Small intestine (tissue), 7 donors: ENCODE measurements at regions not wholly inside any gene's neighbourhood (a gene's known extent, or its start where the extent isn't known, plus 50 kb on each side); places are given as distances from the start of the nearest gene placed in this dataset.

Experiments
- DNase-seq, 2 donors: peaks; one replicate each; pipeline versions ENCODE4 v3.0.0 to v3.0.0-alpha.2; 2013
- FAIRE-seq: peaks from 2 replicates; lab custom pipeline; 2012; peaks lifted over from hg19 to GRCh38; lab: Jason Lieb, UNC
- H3K27ac ChIP-seq, 3 donors: one replicate each; pipeline ENCODE4 v1.5.1; 2013; ENCODE audit warnings: low read length in 2 of 3, mild to moderate bottlenecking in 2 of 3, control low read depth in 1 of 3, inconsistent platforms in 1 of 3, low read depth in 1 of 3, moderate library complexity in 1 of 3
- H3K27me3 ChIP-seq, 3 donors: one replicate each; pipeline ENCODE4 v1.6.1; 2013; ENCODE audit warnings: low read length in 3 of 3, inconsistent platforms in 1 of 3; ENCODE audit not compliant: control insufficient read depth in 3 of 3, insufficient read depth in 3 of 3
- H3K36me3 ChIP-seq, 3 donors: one replicate each; pipeline ENCODE4 v1.6.1; 2013; ENCODE audit warnings: low read length in 3 of 3, inconsistent platforms in 1 of 3, low read depth in 1 of 3, mild to moderate bottlenecking in 1 of 3, moderate library complexity in 1 of 3; ENCODE audit not compliant: control insufficient read depth in 3 of 3, insufficient read depth in 2 of 3
- H3K4me1 ChIP-seq, 3 donors: one replicate each; pipeline ENCODE4 v1.6.1; 2013; ENCODE audit warnings: low read length in 2 of 3, inconsistent platforms in 1 of 3, low read depth in 1 of 3, mild to moderate bottlenecking in 1 of 3, moderate library complexity in 1 of 3; ENCODE audit not compliant: control insufficient read depth in 3 of 3, insufficient read depth in 2 of 3
- H3K4me3 ChIP-seq, 3 donors: one replicate each; pipeline ENCODE4 v1.5.1; 2013; ENCODE audit warnings: low read length in 3 of 3, control low read depth in 1 of 3, inconsistent platforms in 1 of 3, low read depth in 1 of 3, mild to moderate bottlenecking in 1 of 3, moderate library complexity in 1 of 3
- H3K9me3 ChIP-seq, 2 donors: one replicate each; pipeline ENCODE4 v1.6.1; 2013; ENCODE audit warnings: low read depth in 1 of 2, low read length in 1 of 2; ENCODE audit not compliant: control insufficient read depth in 2 of 2, insufficient read depth in 1 of 2
- WGBS, 3 donors: extraction: QIAGEN DNeasy Blood & Tissue Kit; methylation state at CpG; one replicate each; pipeline ENCODE4 v1.1.7; 2013; 5-methylcytosine and 5-hydroxymethylcytosine counted together
- donor health status: healthy with polysubstance abuse.
- donor health status: control.
- donor health status: control.
- donor health status: Bipolar disorder and iron deficiency.
- donor health status: healthy.

DNA sequence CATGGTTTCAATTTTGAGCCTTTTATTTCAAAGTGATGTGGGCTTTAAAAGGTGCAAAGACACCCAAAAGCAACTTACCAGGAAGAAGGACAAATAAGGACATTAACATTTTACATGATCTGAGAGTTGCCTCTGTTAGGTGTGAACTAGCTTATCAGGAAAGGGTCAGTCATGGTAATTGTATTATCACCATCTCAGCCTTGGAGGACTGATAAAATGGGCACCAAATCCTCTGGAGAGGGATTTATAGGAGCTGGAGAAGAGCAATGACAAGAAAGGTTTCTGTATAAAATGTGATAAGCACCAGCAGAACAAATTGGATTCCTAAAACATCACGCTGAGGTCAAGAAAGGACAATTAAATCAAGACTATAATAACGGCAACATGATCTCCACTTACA is 217.7 kb upstream of the PRICKLE1 start:
- 80 to 86% (median 83%) methylated on average over 2 of the region's 2 CpGs for WGBS, 3 donors
- H3K36me3 ChIP-seq: no peaks in the 10 kb centered on the region
- DNase-seq: no peak
- H3K27ac ChIP-seq: no peak overlapping the region
- H3K9me3 ChIP-seq: no peaks in the 10 kb centered on the region
- H3K4me1 ChIP-seq: no peaks in the 10 kb centered on the region
- no peak for FAIRE-seq
- H3K4me3 ChIP-seq: no peak overlapping the region
- no peaks in the 10 kb centered on the region for H3K27me3 ChIP-seq

DNA sequence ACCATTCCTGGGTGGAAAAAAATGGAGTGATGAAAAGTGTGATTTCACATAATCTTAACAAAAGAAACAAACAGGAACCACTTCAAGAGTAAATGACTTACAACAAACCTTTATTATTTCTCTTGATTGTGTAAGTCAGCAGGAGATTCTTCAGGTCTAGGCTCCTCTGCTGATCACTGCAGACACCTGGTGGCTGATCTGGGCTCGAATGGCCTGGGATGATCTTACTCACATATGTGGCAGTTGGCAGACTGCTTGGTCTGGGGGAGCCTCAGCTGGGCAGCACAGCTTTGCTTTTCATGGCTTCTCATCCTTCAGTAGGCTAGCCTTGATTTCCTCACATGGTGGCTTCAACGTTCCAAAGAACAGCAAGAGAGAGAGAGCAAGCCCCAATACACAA is 215.4 kb upstream of the PRICKLE1 start:
- Histone ChIP-seq H3K4me3 (no peak overlapping the region), H3K27me3 (no peaks in the 10 kb centered on the region), H3K4me1 (no peaks in the 10 kb centered on the region), H3K36me3 (no peaks in the 10 kb centered on the region), H3K27ac (no peak overlapping the region), H3K9me3 (no peaks in the 10 kb centered on the region)
- FAIRE-seq (no peak), DNase-seq (no peak)
- WGBS, 3 donors: 48 to 68% (median 65%) methylated on average over 2 of the region's 2 CpGs

DNA sequence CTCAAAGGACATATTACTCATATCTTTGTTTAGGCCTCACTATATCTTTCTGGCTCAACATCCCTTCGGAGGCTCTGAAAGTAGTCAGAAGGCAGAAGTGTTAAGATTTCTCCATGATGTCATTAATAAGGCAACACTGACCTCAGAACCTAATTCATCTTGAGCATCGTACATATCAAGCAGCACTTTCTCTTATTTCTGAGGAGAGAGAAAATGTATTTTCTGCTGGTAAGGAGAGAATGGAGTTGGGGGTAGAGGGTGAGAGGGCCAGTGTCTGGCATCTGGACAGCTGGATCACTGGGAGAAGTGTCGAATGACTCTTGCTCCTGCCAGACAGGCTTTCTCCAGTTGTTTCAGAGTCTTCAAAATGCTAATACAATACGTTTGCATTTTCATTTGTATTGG is 213.2 kb upstream of the PRICKLE1 start:
- no peaks in the 10 kb centered on the region for H3K9me3 ChIP-seq
- no peaks in the 10 kb centered on the region for H3K27me3 ChIP-seq
- H3K27ac ChIP-seq: no peak overlapping the region
- DNase-seq (no peak), FAIRE-seq (no peak)
- WGBS, 3 donors: 59 to 62% (median 62%) methylated on average over 4 of the region's 4 CpGs
- no peak overlapping the region for H3K4me3 ChIP-seq
- no peaks in the 10 kb centered on the region for H3K36me3 ChIP-seq
- no peaks in the 10 kb centered on the region for H3K4me1 ChIP-seq

DNA sequence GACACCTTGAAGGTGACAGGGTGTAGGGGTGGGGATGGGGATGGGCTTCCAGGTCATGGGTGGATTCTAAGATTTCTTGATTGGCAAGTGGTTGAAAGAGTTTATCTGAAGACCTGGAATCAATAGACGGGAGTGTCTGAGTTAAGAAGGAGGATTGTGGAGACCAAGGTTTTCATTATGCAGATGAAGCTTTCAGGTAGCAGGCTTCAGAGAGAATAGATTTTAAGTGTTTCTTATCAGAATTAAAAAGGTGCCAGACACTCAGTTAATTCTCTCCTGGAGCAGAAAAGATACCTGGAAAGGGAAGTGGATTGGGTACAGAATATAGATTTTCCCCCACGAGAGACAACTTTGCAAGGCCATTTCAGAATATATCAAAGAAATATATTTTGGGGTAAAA is 211.7 kb upstream of the PRICKLE1 start:
- H3K9me3 ChIP-seq: no peaks in the 10 kb centered on the region
- H3K27me3 ChIP-seq: no peaks in the 10 kb centered on the region
- DNase-seq: no peak
- H3K27ac ChIP-seq: no peak overlapping the region
- 49 to 77% (median 69%) methylated on average over 2 of the region's 2 CpGs for WGBS, 3 donors
- no peak overlapping the region for H3K4me3 ChIP-seq
- H3K36me3 ChIP-seq: no peaks in the 10 kb centered on the region
- no peak for FAIRE-seq
- no peaks in the 10 kb centered on the region for H3K4me1 ChIP-seq

DNA sequence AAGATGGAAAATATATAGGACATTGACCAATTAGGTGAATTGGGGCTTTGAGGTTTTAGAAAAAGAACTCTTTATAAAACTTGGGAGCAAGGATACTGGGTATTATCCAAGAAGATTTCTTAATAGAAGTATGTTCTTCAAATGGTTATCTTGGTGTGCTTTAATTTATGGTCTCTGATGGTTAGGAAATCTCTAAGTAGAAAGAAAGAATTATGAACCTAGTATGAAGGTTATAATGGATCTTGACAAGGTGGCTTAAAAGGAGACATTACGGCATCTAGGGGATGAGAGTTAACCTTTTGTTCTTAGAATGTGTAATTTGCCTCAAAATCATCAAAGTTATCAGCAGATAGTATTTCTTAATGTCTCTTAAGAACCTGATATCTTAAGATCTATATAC is 210.4 kb upstream of the PRICKLE1 start:
- Histone ChIP-seq H3K27me3 (no peaks in the 10 kb centered on the region), H3K9me3 (no peaks in the 10 kb centered on the region), H3K4me3 (no peak overlapping the region), H3K27ac (no peak overlapping the region), H3K36me3 (no peaks in the 10 kb centered on the region), H3K4me1 (no peaks in the 10 kb centered on the region)
- 73 to 87% (median 74%) methylated on average over 1 of the region's 1 CpG for WGBS, 3 donors
- FAIRE-seq (no peak), DNase-seq (no peak)

DNA sequence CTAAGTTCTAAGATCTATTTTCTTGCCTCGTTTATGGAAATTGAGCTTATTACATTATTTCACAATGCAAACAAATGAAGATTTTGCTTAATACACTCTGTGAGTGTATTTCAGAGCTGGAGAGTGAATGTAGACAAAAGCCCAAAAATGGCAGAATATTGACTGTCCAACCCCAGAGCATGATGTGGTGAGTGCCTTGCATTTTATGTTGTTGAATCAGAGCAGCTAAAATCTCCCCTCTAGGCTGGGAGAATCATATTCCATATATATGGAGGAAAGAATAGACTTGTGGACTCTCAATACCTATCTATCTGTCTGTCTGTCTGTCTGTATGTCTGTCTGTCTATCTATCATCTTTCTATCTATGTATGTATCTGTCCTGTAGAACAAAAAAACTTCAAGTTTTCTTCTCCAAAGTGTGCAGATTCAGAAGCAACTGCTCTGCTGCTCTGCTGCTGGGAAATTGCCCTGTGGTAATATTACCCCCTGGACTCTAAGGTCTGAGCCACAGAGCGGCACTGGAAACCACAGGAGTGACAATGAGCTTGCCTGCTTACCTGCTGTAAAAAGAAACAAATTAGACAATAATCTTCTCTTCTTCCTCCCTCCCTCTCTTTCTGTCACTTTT is 209.4 kb upstream of the PRICKLE1 start:
- FAIRE-seq: no peak
- WGBS, 3 donors: 75 to 81% (median 76%) methylated on average over 2 of the region's 2 CpGs
- DNase-seq: no peak
- H3K4me3 ChIP-seq: no peak overlapping the region
- no peaks in the 10 kb centered on the region for H3K9me3 ChIP-seq
- no peaks in the 10 kb centered on the region for H3K36me3 ChIP-seq
- H3K27ac ChIP-seq: no peak overlapping the region
- no peaks in the 10 kb centered on the region for H3K27me3 ChIP-seq
- H3K4me1 ChIP-seq: no peaks in the 10 kb centered on the region

DNA sequence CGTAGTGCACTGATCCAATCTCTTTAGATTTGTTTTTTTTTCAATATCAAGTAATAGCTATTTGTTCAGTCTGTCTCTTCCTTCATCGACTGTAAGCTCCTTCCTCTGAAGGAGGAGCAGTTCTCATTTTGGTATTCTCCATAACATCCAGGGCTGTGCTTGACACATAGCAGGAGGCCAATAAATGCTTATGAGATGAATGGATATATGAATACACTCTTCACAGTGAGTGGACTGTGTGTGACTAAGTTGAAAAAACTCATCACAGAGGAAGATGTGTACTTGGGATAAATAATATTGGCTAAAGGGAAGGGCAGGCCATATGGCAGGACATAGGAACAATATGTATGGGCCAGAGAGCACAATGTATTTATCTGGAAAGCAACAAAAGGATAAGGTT is 205.3 kb upstream of the PRICKLE1 start:
- 70 to 86% (median 80%) methylated on average over 2 of the region's 2 CpGs for WGBS, 3 donors
- no peak overlapping the region for H3K4me3 ChIP-seq
- no peak for FAIRE-seq

DNA sequence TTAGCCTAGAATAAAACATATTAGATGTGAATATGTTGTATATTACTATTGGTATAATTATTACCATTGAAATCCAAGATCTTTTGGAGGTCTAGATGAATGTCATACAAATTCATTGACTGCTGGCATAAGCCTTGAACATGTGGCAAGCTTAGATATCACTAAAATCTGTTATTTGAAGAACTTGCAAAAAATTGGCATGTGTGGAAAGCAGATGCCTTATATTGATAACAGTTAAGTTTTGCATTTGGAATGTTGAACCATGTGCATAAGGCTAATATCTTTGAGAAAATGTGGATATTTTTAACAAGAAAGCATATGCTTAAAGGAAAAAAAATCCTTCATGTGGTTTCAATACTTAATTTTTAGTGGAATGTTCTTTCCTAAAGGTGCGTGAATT is 203.6 kb upstream of the PRICKLE1 start:
- FAIRE-seq: no peak

More for the DNA sequence above, 205.3 kb upstream of the PRICKLE1 start:
- H3K9me3 ChIP-seq: no peaks in the 10 kb centered on the region
- H3K27ac ChIP-seq: no peak overlapping the region
- H3K4me1 ChIP-seq: no peaks in the 10 kb centered on the region
- H3K27me3 ChIP-seq: no peaks in the 10 kb centered on the region
- no peak for DNase-seq
- no peaks in the 10 kb centered on the region for H3K36me3 ChIP-seq

DNA sequence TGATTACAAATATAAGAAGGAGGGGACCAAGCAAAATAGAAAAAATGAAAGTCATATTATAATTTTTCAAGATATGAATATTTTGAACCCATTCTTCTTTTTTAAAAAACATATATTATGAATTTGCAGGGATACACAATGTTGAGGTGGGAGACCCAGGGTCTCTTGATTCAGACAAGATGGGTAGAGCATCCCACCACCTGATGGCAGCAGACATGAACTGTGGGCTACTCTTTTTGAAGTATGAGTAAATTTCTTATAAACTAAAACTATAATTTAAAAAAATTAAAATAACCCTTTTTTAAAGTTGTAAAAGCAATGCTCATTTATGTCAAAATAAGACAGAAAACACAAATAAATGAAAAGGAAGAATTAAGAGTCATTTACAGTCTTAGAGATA is 202.7 kb upstream of the PRICKLE1 start:
- no peaks in the 10 kb centered on the region for H3K9me3 ChIP-seq
- DNase-seq (no peak), FAIRE-seq (no peak)
- no peak overlapping the region for H3K27ac ChIP-seq
- H3K27me3 ChIP-seq: no peaks in the 10 kb centered on the region
- H3K4me3 ChIP-seq: no peak overlapping the region
- H3K4me1 ChIP-seq: no peaks in the 10 kb centered on the region
- H3K36me3 ChIP-seq: no peaks in the 10 kb centered on the region

More for the DNA sequence above, 203.6 kb upstream of the PRICKLE1 start:
- DNase-seq: no peak
- 85 to 99% (median 92%) methylated on average over 1 of the region's 1 CpG for WGBS, 3 donors
- no peak overlapping the region for H3K27ac ChIP-seq
- no peaks in the 10 kb centered on the region for H3K36me3 ChIP-seq
- H3K9me3 ChIP-seq: no peaks in the 10 kb centered on the region
- H3K4me1 ChIP-seq: no peaks in the 10 kb centered on the region
- H3K4me3 ChIP-seq: no peak overlapping the region
- no peaks in the 10 kb centered on the region for H3K27me3 ChIP-seq
